ENCODE measurements at regions not wholly inside any gene's neighbourhood (a gene's known extent, or its start where the extent isn't known, plus 50 kb on each side); places are given as distances from the start of the nearest gene placed in this dataset.

GRCh38 chr5:92930057-92930456 lies 651.0 kb downstream of the NR2F1-AS1 start:
- TF ChIP-seq EZH2 (IDR thresholded peaks at IDR 0.05; ENCODE audit: borderline replicate concordance, insufficient read depth, low read depth, low read length, poor library complexity, severe bottlenecking), result no peak
- no peak for TF ChIP-seq CTCF (IDR thresholded peaks at IDR 0.05)

Measured in B cell (primary cell).